ENCODE measurements at regions not wholly inside any gene's neighbourhood (a gene's known extent, or its start where the extent isn't known, plus 50 kb on each side); places are given as distances from the start of the nearest gene placed in this dataset.

DNA sequence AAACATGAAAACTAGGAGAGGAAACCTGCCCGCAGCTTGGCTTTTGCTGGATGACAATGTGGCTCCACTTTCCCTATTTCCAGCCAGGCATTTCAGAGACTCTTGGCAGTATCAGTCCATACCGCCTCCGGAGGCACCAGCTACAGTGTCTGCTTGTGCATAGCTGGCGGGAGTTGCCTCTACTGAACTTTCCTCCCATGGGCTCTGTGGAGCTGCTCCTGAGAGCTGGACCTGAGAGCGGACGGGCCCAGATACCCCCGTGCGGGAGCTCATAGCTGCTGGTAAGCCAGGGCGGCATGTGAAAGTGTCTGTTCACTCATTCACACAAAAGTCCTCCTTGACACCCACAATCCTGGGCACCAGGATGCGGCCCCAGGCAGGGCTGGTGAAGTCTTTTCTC lies 130.3 kb upstream of the PMEPA1 start:
- no peak for DNase-seq

DNA sequence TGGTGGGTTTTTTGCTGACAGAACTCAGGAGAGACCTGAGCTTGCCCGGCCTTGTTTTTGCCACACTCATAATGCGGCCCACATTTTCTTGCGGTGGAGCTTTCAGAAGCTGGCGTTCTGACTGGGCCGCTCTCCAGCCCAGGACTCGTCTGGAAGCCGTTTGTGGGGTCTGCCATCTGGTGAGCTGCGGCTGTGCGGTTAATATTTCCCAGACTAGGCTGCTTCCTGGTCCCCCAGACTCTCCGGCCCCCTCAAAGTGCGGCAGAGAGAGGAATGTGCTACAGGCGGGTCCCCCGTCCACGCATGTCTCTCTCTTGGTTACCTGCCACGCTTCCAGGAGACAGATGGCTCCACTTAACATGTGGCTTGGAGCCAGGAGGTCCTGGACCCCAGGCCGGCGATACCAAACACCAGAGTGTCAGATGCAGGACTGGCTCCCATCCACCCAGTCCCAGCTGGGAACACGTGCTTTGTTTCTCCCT lies 128.9 kb upstream of the PMEPA1 start:
- no peak for DNase-seq

DNA sequence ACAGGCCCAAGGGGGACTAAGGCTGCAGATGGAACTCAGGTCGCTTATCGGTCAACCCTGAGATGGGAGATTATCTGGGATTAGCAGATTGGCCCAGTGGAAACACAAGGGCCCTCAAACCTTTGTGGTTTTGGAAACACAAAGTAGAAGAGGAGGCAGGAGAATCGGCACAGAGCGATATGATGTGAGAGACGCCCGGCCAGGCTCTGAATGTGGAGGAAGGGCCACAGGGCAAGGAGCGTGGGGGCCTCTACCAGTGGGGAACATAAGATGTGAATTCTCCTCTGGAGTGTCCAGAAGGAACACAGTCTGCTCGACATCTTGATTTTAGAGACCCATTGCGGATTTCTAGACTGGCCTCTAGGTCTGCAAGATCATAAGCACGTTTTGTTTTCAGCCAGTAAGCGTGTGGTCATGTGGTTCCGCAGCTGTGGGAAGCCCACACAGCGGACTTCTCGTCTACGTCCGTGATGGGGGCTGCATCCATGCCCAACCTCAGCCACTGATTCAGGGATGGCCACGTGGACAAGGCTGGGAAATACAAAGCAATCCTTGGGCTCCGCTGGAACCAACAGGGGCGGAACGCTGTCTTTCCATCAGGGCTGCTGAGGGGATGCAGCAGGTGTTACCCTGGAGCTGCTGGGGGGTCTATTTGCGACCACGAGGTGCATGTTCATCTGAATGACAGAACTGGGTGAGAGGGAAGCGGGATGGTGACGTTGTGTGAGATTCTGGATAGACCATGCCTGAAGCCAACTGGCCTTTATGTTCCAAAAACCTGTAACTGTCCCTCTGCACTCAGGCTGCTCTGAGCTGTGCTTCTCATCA lies 127.6 kb upstream of the PMEPA1 start:
- DNase-seq, result no peak

DNA sequence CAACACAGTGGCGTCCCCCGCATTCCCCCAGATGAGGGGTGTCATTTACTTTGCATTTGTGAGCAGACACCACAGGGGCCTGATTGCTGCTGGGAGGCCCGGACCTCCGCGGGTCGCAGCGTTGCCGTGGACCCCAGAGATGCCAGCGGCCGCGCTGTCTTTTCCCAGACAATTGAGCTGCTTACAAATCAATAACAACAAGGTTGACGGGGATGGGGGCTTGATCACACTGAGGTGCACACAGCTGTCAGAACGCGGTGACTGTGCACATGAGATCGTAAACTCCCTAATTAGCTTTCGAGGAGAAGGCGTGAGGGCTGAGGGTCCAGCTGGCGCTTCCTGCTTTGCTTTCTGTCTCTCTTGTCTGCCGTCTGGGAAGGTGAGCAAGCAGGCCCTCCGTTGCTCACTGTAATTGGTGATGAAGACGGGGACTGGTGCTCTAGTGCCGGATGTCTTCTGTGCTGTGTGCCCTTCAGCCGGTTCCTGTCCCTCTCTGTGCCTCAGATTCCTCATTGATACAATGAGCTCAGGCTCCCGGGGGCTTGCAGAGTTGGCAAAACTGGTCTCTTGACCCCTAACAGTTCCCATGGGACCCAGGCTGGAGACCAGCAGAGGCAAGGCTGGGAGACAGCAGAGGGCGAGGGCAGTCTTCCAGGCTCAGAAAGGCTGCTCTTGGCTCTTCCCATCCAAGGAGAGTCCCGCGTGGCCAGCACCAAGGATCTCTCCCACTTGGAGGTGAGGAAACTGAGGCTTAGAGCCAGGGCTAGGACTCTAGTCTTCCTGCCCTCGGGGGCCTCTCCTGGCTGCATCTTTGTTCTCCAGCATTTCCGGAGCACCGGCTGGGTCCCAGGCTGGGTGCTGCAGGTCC lies 126.0 kb upstream of the PMEPA1 start:
- DNase-seq, result no peak

DNA sequence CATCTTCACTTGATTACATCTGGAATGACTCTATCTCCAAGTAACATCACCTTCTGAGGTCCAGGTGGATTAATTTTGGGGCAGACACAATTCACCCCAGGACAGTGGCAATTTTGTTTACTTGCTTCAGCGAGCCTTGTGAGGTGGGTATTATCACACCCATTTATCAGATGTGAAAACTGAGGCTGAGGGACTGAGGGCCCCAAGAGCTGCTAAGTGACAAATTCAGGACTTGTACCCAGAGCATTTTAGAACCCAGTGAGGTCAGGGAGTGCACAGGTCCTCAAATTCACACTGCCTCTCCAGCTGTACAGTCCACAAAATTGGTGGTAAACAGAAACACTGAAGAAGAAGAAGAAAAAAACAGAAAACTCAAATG lies 125.2 kb upstream of the PMEPA1 start:
- no peak for DNase-seq

DNA sequence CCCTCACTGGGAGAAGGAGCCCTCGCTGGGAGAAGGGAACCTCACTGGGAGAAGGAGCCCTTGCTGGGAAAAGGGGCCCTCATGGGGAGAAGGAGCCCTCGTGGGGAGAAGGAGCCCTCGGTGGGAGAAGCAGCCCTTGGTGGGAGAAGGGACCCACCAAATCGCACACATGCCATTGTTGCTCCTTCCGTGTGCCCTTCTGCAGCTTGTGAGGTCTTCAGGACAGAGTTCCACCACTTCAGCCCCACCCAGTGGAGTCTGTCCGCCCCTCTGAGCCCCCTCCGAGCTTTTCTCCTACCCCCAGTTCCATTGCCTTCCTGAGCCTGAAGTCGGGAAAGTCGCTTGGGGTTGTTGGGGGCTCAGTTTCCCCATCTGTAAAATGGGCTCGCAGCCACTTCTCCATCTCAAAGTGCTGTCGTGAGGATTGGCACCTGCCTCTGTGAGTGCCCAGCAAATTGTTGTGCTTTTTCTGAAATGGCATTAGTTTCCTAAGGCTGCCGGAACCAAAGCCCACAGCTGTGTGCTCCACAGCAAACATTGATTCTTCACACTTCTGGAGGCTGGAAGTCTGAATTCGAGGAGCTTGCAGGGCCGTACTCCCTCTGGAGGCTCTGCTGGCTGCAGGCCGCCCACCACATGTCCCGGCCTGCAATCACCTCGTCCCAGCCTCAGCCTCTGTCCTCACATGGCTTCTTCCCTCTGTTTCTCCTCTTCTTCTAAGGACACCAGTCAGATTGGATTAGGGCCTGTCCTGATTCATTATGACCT lies 124.7 kb upstream of the PMEPA1 start:
- DNase-seq, result no peak

DNA sequence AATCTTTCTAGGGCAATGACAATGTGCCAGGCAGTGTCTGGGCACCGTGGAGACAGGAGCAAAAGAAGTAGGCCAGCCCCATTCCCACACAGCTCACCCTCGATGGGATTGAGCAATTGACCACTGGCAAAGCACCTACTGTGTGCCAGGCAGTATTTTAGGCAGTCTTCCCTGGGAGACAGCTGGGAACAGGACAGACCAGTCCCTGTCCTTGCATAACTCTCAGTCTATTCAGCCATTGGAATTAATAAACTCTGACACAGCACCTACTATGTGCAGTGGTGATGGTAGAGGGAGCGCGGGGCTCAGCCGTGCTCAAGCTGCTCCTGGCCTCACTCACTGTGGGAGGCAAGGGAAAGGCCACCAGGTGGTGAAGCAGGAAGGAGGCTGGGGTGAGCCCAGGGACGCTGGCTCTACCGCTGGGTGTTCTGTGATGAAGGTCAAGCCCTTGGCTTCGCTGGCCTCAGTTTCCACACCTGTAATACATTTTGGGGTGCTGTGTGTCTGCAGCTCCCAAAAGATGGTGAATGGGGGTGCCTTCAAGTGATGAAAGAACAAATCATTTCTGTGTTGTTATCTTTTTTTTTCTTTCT lies 122.3 kb upstream of the PMEPA1 start:
- no peak for DNase-seq

DNA sequence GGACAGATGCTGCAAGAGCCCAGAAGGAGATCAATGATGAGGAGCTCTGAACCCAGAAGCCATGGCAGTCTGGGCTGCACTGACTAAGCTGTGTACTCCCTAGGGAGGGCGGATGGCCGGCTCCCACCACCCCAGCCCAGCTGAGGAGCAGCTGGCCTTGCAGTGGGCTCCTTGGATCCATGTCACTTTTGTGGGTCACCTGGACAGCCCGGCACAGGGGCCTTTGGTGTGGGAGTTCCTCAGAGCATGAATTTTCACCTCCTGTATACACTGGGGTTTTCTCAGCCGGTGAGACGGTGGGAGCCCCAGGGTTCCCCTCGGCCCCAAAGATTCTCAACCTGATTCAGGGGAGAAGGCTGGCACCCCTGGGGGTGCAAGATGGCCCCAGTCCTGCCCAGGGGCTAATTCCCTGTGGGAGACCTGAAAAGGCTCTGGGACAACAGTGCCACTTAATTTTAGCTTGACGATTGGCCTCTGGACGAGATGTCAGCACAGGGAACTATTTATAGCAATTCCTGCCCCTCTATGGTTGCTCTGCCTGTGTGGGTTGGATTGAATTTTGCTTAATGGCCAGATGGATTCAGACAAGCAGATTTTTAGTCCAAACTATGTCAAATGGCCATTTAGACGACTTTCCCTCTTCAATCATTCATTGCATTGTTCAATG lies 121.6 kb upstream of the PMEPA1 start:
- DNase-seq, result no peak

DNA sequence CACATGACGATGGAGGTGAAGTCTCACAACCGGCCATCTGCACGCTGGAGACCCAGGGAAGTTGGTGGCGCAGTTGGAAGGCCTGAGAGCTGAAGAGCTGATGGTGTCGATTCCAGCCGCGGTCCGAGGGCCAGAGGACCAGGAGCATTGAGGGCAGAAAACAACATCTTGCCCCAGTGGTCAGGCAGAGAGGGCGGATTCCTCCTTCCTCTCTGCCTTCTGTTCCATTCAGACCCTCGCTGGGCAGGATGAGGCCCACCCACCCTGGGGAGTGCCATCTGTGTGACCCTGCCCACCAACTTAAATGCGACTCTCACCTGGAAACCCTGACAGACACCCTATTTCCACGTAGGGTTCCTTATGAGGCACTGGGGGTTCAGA lies 120.7 kb upstream of the PMEPA1 start:
- DNase-seq, result no peak

DNA sequence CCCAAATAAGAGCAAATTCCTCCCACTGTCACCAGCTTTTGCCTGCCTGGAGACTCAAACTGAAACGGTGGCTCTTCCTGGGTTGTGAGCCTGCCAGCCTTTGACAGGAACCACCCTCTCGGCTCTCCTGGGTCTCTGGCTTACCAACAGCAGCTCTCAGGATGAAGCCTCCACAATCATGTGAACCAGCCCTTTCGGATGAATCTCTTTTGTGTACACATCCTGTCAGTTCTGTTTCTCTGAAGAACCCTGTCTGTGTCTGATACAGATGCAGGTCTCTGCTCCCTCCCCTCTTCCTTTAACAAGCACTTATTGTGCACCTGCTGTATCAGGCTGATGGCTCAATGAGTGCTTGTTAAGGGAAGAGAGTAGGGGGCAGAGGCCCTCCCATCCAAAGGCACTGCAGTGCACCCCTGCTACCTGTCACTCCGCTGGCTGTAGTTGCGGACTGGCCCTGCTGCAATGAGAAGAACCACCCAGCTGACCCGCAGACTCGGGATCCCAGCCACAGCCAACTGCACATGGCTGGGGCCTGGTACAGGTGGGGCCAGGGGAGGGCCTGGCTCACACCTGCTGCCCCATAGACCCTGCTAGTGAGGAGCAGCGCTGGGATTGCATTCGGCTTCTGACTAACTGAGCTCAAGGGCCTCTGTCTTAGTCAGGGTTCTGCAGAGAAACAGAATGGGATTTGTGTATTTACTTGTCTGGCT lies 120.1 kb upstream of the PMEPA1 start:
- no peak for DNase-seq

DNA sequence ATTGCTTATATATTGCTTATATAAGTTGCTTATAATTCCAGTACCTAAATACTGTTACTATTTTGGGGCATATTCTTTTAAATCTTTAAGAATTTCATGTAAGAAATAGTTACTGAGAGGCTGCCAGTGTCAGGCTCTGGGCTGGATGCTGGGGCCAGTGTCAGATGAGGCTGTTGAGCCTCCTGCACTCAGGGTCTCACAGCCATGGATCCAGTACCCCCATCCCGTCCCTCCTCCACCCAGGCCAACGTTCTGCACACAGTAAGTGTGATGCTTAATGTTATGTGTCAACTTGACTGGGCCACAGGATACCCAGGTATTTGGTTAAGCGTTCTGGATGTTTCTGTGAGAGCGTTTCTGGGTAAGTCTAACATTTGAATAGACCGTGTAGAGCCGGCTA lies 119.5 kb upstream of the PMEPA1 start:
- DNase-seq, result no peak

DNA sequence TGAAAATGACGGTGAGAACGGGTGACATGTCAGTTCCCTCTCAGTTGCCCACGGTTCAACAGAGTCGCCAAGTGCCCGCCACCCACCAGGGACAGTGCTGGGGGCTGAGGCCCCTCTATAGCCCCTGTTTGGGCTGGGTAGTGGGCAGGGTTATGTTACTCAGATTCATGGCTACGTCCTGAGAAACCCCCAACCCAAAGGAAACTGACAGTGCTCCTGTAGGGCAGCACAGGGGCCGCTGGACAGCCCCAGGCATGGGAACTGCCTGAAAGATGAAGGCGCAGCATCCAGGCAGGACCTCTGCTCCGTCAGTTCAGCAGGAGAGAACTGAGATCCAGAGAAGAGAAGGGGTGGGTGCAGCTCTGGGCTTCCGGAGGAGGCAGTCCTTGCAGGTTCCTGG lies 118.9 kb upstream of the PMEPA1 start:
- DNase-seq, result no peak

DNA sequence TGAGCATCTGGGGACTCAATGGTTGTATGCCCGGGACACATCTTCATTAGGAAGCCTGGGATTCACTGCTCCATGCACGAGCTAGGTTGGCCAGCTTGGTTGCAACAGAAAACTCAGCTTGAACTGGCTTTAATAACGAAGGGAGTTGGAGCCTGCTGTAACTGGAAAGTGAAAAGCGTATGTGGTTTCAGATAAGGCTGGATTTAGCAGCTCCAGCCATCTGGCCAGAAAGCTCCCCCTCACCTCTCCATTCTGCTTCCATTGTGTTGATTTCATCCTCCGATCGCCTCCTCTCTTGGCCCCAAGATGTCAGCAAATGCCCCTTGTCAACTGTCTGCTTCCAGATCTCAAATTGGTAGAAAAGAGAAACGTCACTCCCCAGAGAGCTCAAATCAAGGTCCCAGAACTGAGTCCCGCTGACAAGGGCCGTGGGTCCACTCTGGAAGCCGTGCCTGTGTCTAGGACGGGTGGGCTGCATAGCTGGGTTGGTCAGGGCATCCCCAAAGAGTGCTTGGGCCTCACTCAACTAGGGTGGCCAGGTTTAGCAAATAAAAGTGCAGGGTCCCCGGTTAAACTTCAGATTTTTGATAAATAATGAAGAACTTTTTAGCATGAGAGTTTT lies 117.0 kb upstream of the PMEPA1 start:
- DNase-seq, result no peak

DNA sequence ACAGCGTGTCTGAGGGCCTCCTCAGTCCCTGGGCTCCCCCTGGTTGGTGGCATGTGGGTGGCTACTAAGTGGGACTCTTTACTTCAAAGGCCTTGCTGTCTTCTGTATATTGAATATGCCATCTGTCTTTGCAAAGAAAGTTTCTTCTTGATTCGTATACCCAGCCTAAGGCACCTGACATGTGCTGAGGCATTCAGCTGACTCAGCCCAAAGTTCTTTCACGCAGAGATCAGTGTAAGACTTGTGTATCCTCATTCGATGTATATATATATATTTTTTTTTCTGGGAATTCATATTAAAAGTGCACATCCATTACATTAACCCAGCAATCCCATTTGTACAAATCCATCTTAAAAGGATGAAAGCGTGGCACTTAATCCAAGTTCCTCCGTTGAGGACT lies 115.1 kb upstream of the PMEPA1 start:
- DNase-seq, result no peak

DNA sequence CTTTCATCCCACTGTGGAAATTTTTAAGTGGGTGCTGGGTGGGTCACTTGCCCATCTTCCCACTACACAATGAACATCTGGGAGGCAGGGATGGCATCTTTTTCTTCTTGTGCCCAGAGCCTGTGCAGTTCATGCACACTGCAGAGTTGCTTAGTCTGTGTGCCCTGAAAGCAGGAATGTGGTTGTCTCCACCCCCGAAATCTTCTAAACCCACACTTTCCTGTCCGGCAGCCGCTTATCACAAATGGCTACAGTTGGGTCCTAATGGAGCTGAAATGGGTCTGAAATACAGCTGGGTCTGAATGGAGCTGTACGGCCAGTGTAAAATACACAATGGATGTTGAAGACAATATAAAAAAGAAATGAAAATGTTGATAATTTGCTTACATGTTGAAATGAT lies 112.1 kb upstream of the PMEPA1 start:
- DNase-seq, result no peak

DNA sequence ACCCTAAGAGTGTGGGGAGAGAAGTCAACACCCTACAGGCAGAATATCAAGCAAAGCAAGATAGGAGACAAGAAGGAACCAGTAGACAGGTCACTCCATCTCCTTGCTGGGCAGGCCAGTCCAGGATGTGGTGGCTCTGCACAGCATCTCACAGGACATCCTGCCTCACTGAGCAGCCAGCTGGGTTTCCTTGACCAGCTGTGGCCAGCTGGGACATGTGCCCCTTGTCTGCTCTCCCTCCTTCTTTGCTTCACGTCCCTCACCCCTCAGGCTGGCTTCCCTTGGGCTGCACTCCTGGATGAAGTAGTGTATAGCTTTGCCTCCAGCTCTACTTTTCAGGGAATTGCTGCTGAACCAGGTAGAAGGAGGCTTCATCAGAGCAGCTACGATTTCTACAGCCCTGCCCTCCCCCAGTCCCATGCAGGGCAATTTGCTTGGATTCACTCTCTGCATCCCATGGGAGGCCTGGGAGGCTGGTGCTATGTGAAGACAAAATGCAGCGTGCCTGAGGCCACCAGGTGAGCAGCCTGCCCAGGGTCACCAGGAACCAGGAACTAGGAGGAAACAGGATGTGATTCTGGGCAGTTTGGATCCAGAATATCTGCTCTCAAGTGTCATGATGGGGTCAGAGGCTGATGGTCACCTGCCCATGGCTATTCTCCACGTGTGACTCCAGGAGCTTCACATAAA lies 110.0 kb upstream of the PMEPA1 start:
- no peak for DNase-seq

DNA sequence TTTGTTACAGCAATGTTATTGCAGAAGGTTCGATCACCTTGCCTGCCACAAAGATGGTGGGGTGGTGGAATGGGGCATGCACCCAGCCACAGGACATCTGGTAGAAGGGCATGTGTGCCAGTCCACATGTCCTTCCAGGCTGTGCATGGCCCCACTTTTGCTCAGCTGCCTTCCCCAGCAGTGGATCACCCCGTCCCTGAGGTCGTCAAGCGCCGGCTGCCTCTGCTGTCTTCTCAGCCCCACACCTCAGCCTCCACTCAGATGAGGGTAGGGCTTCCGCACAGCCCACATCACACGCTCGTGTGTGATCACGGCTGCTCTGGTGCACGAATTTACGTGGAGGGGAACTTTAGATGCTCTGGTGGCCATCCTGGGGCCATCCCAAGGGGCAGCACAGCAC lies 109.5 kb upstream of the PMEPA1 start:
- DNase-seq, result no peak

DNA sequence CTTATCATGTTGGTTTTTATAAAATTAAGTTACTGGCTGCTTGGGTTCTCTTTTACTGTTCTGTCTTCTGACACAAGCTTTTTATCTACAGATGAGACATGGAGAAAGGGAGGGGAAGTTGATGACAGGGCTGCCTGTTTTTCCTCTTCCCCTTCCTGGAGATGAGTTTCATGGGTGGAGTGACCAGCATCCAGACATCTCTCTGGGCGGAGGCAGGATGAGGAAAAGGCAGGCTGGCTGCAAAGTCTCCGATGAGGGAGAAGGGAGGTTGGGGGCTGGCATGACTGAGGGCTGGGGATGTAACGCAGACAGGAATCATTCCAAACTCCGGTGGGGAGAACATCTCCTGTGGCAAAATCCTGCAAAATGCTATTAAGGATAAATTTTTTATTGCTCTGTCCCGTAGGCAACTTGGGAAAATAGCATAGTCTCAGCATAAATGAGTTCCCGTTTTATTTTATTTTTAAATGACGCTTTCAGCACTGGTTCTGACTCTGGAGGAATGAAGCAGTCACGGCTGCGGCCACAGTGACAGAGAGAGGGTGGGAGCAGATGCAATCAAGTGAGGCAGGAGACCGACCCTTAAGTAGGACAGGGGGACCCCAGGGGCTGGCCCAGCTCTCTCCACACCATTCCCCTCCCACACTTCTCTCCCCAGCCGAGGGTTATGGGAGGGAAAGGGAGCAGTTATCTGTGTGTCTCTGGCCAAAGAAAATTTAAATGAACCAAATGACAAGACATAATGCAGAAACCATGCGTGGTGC lies 108.8 kb upstream of the PMEPA1 start:
- no peak for DNase-seq

DNA sequence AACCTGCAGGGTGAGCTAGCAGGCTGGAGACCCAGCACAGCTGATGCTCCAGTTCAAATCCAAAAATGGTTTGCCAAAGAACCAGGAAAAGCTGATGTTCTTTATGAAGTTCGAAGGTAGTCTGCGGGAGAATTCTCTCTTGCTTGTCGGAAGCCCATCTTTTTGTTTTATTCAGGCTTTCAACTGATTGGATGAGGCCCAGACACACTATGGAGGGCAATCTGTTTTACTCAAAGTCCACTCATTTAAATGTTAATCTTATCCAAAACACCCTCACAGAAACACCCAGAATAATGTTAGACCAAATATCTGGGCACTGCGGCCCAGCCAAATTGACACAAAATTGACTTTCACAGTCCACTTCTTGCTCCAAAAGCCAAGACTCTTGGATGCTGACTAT lies 105.6 kb upstream of the PMEPA1 start:
- no peak for DNase-seq

DNA sequence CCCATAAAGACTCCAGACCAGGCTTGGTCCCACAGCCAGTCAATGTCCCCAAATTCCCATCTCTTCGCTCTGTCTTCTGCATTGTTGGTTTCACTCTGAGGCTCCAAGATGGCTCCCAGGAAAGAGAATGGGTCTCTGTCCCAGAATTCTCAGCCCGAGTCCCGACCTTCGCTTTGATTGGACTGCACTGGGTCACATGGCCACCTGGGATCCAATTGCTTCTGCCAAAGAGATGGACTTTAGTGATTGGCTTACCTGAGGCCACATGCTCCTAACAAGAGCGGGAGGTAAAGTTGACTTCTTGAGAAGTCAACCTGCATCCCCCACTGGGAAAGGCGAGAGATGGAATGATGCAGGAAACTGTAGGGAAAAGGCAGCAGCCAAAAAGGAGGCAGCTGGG lies 104.7 kb upstream of the PMEPA1 start:
- DNase-seq, result no peak

Data from NCI-H2107 (cell line).